ENCODE measurements at regions not wholly inside any gene's neighbourhood (a gene's known extent, or its start where the extent isn't known, plus 50 kb on each side); places are given as distances from the start of the nearest gene placed in this dataset.

- peak; percentile 40 to 76 (median 71); a peak in 5 of 6 replicates for TF ChIP-seq CTCF (IDR thresholded peaks at IDR 0.05 in 2 of 3, conservative IDR thresholded peaks at IDR 0.05 in 1 of 3; ENCODE audit: borderline replicate concordance in 1 of 3, insufficient read depth in 1 of 3, low read depth in 2 of 3, low read length in 2 of 3)
Measured at GRCh38 chr9:126146254-126147145, 180.1 kb upstream of the MVB12B start (continued).

GRCh38 chr9:126147186-126147935, 179.3 kb upstream of the MVB12B start:
- Histone ChIP-seq H3K36me3 (ENCODE audit: control insufficient read depth in 1 of 2, insufficient read depth in 2 of 2, low read length in 2 of 2) (no peaks in the 10 kb centered on the region), H3K9ac (ENCODE audit: low read length) (no peak overlapping the region), H3K27me3 (ENCODE audit: insufficient read depth, low read length) (no peaks in the 10 kb centered on the region), H3K4me3 (replicated peaks in 1 of 2; ENCODE audit: low read depth in 1 of 2, low read length in 2 of 2) (no peak overlapping the region), H3K9me2 (ENCODE audit: insufficient read depth) (no peaks in the 10 kb centered on the region), H3K4me2 (ENCODE audit: low read length) (0 out of 2 replicates have a peak overlapping the region, but pooled peaks have one; percentile 27), H3K79me2 (ENCODE audit: insufficient read depth, low read length) (no peaks in the 10 kb centered on the region), H2AFZ (ENCODE audit: low read depth, low read length, poor library complexity, severe bottlenecking) (no peak overlapping the region), H3K27ac (ENCODE audit: low read depth, low read length) (no peak overlapping the region), H4K20me1 (ENCODE audit: insufficient read depth) (no peaks in the 10 kb centered on the region), H3K4me1 (ENCODE audit: control insufficient read depth in 1 of 2, insufficient read depth in 2 of 2, low read length in 2 of 2) (peaks cover 0 to 14% of the 10 kb centered on the region in 2 experiments; a peak in 2 of 4 replicates), H3K9me3 (ENCODE audit: control insufficient read depth in 1 of 2, insufficient read depth in 1 of 2, low read depth in 1 of 2, low read length in 2 of 2) (no peaks in the 10 kb centered on the region)
- no TSS peak for BruUV-seq (replicated peaks)
- no peak for DNase-seq (ENCODE audit: low read depth, low spot score)
- POLR2A ChIA-PET = no interaction called here
- no peak for TF ChIP-seq SP1 (IDR thresholded peaks at IDR 0.05; ENCODE audit: low read depth)
- TF ChIP-seq ELF1 (IDR thresholded peaks at IDR 0.05; ENCODE audit: borderline replicate concordance, low read depth) = no peak
- no peak for TF ChIP-seq POLR2A (IDR thresholded peaks at IDR 0.05; ENCODE audit: borderline replicate concordance, extremely low read depth, insufficient read depth, insufficient read length)
- TF ChIP-seq CBX3 (IDR thresholded peaks at IDR 0.05; ENCODE audit: low read depth) = no peak
- TF ChIP-seq ZFX (IDR thresholded peaks at IDR 0.05) = no peak
- no peak for TF ChIP-seq TCF7L2 (IDR thresholded peaks at IDR 0.05; ENCODE audit: borderline replicate concordance, extremely low read depth, insufficient read depth, insufficient read length)
- no peak for TF ChIP-seq EZH2phosphoT487 (IDR thresholded peaks at IDR 0.05; ENCODE audit: borderline replicate concordance)
- no peak for TF ChIP-seq JUND (IDR thresholded peaks at IDR 0.05)
- TF ChIP-seq, protein P1, sequence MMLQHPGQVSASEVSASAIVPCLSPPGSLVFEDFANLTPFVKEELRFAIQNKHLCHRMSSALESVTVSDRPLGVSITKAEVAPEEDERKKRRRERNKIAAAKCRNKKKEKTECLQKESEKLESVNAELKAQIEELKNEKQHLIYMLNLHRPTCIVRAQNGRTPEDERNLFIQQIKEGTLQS (IDR thresholded peaks at IDR 0.05) = no peak
- no peak for TF ChIP-seq ZNF274 (IDR thresholded peaks at IDR 0.05; ENCODE audit: low read depth, low read length)
- intact Hi-C loops (cut with micrococcal nuclease) = loop anchor here (10.0 kb wide), 1 partner anchor 347 kb away; no protein-coding TSS in a partner anchor
- CTCF ChIA-PET = no interaction called here
- RAD21 ChIA-PET (ENCODE audit: low non-redundant PET in 1 of 2, low total read pairs in 2 of 2, uncharacterized antibody in 2 of 2, unreplicated experiment in 2 of 2) = no interaction called here
- ATAC-seq = no peak

Data from HCT116 (cell line).